ENCODE measurements at regions not wholly inside any gene's neighbourhood (a gene's known extent, or its start where the extent isn't known, plus 50 kb on each side); places are given as distances from the start of the nearest gene placed in this dataset.

- Histone ChIP-seq H3K9me3 (no peaks in the 10 kb centered on the region), H3K4me3 (ENCODE audit: low read depth in 1 of 2, low read length in 1 of 2) (no peak overlapping the region)
- TF ChIP-seq CTCF (IDR thresholded peaks at IDR 0.05): no peak
Observed at GRCh38 chr16:6548507-6548906, 784.1 kb upstream of the RBFOX1 start.

GRCh38 chr16:6547131-6547530, 785.5 kb upstream of the RBFOX1 start:
- Histone ChIP-seq H3K27ac (no peak overlapping the region), H3K4me1 (ENCODE audit: control insufficient read depth in 1 of 2, insufficient read depth in 1 of 2, low read depth in 1 of 2, low read length in 1 of 2) (no peaks in the 10 kb centered on the region), H3K9me3 (no peaks in the 10 kb centered on the region), H3K36me3 (no peaks in the 10 kb centered on the region), H3K27me3 (no peaks in the 10 kb centered on the region), H3K4me3 (ENCODE audit: low read depth in 1 of 2, low read length in 1 of 2) (no peak overlapping the region)
- no peak for TF ChIP-seq CTCF (IDR thresholded peaks at IDR 0.05)

More at GRCh38 chr16:6548507-6548906, 784.1 kb upstream of the RBFOX1 start:
- H3K27me3 ChIP-seq: no peaks in the 10 kb centered on the region
- H3K4me1 ChIP-seq (ENCODE audit: control insufficient read depth in 1 of 2, insufficient read depth in 1 of 2, low read depth in 1 of 2, low read length in 1 of 2): no peaks in the 10 kb centered on the region
- H3K27ac ChIP-seq: no peak overlapping the region
- H3K36me3 ChIP-seq: no peaks in the 10 kb centered on the region

- Histone ChIP-seq H3K4me3 (ENCODE audit: low read depth in 1 of 2, low read length in 1 of 2) (no peak overlapping the region), H3K9me3 (no peaks in the 10 kb centered on the region), H3K36me3 (no peaks in the 10 kb centered on the region), H3K27ac (no peak overlapping the region), H3K27me3 (no peaks in the 10 kb centered on the region), H3K4me1 (ENCODE audit: control insufficient read depth in 1 of 2, insufficient read depth in 1 of 2, low read depth in 1 of 2, low read length in 1 of 2) (no peaks in the 10 kb centered on the region)
- no peak for TF ChIP-seq CTCF (IDR thresholded peaks at IDR 0.05)
Observed at GRCh38 chr16:6545329-6545728, 787.3 kb upstream of the RBFOX1 start.

GRCh38 chr16:6541267-6541666, 791.4 kb upstream of the RBFOX1 start:
- TF ChIP-seq CTCF (IDR thresholded peaks at IDR 0.05): no peak
- H3K4me1 ChIP-seq (ENCODE audit: control insufficient read depth in 1 of 2, insufficient read depth in 1 of 2, low read depth in 1 of 2, low read length in 1 of 2): no peaks in the 10 kb centered on the region
- H3K27me3 ChIP-seq: no peaks in the 10 kb centered on the region
- no peaks in the 10 kb centered on the region for H3K9me3 ChIP-seq
- H3K36me3 ChIP-seq: no peaks in the 10 kb centered on the region
- no peak overlapping the region for H3K4me3 ChIP-seq (ENCODE audit: low read depth in 1 of 2, low read length in 1 of 2)
- H3K27ac ChIP-seq: no peak overlapping the region

- Histone ChIP-seq H3K4me1 (ENCODE audit: control insufficient read depth in 1 of 2, insufficient read depth in 1 of 2, low read depth in 1 of 2, low read length in 1 of 2) (no peaks in the 10 kb centered on the region), H3K4me3 (ENCODE audit: low read depth in 1 of 2, low read length in 1 of 2) (no peak overlapping the region), H3K36me3 (no peaks in the 10 kb centered on the region), H3K9me3 (no peaks in the 10 kb centered on the region), H3K27ac (no peak overlapping the region), H3K27me3 (no peaks in the 10 kb centered on the region)
- no peak for TF ChIP-seq CTCF (IDR thresholded peaks at IDR 0.05)
Observed at GRCh38 chr16:6536411-6536810, 796.2 kb upstream of the RBFOX1 start.

- Histone ChIP-seq H3K4me1 (ENCODE audit: control insufficient read depth in 1 of 2, insufficient read depth in 1 of 2, low read depth in 1 of 2, low read length in 1 of 2) (no peaks in the 10 kb centered on the region), H3K36me3 (no peaks in the 10 kb centered on the region), H3K4me3 (ENCODE audit: low read depth in 1 of 2, low read length in 1 of 2) (no peak overlapping the region), H3K9me3 (no peaks in the 10 kb centered on the region), H3K27ac (no peak overlapping the region), H3K27me3 (no peaks in the 10 kb centered on the region)
- TF ChIP-seq CTCF (IDR thresholded peaks at IDR 0.05): no peak
Observed at GRCh38 chr16:6531067-6531466, 801.6 kb upstream of the RBFOX1 start.

Data from neutrophil (primary cell).